Stimulated activated CD4-positive, alpha-beta T cell treated with anti-CD3 and anti-CD28 coated beads, TNF-alpha, amount 100 ng/mL, for 48 hours (primary cell): ENCODE measurements at regions not wholly inside any gene's neighbourhood (a gene's known extent, or its start where the extent isn't known, plus 50 kb on each side); places are given as distances from the start of the nearest gene placed in this dataset.
A peak's percentile ranks its signal among the peaks of the same experiment; 100 is the strongest.
"Not testable (repeated sequence)": the region's sequence is repeated elsewhere in the genome, so short reads cannot be mapped to it uniquely, and the experiment has no call there.

Experiments
- DNase-seq, 3 donors: peaks; one replicate each; pipeline ENCODE4 v3.0.0-alpha.2; 2020; ENCODE audit warnings: low read depth in 3 of 3

DNA sequence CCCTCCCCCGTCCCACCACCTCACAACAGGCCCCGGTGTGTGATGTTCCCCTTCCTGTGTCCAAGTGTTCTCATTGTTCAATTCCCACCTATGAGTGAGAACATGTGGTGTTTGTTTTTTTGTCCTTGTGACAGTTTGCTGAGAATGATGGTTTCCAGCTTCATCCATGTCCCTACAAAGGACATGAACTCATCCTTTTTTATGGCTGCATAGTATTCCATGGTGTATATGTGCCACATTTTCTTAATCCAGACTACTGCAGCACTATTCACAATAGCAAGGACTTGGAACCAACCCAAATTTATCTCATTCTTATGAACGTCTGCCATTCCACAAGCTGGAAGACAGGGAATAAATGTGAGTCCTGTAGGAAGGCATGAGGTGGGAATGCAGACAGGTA is 79.6 kb upstream of the SLC6A11 start:
- DNase-seq, result not testable (repeated sequence)

DNA sequence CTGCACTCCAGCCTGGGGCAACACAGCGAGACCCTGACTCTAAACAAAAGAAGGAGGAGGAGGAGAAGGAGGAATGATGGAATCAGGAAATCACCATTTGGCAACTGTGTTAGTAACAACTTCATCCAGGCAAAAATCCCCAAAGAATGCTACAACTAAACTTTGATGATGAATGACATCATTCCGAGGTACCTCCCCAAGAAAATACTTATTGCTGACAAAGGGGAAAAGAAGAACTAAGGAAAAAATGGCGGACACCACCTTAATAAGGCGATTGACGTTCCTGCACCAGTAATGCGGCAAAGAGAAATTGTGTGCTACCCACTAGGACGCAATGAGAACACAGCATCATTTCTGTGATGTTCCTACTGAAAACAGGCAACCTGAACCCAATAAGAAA is 78.2 kb upstream of the SLC6A11 start:
- DNase-seq, result no peak

DNA sequence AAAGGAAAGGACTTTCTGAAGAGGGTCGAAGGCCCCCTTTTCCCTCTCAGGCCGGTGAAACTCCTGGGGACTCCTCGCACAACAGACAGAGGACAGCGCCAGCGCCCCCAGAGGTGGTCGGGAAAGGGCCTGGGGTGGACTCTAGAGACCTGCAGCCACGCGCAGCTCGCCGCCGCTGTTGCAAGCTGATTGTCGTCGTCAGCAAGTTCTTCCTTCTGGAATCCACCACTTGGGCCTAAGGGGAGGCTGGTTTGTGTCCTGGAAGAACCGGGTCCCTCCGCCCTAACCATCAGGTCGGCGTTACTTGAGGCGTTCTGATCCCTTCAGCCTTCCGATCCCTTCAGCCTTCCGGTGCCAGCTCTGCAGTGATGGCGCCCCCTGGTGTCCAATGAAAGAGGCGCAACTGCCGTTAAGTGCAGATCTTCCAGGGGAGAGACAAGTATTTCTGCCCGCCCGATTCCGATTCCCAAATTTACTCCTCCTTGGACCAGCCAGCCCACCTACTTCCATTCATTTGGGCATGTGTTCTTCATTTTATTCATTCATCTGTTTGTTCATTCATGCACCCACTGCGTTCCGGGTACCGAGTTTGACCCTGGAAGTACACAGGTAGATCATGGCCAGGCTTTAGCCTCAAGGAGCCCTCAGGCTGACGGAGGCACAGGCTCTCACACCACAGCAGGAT is 77.2 kb upstream of the SLC6A11 start:
- DNase-seq, result peak; percentile 53 to 66 (median 65)

DNA sequence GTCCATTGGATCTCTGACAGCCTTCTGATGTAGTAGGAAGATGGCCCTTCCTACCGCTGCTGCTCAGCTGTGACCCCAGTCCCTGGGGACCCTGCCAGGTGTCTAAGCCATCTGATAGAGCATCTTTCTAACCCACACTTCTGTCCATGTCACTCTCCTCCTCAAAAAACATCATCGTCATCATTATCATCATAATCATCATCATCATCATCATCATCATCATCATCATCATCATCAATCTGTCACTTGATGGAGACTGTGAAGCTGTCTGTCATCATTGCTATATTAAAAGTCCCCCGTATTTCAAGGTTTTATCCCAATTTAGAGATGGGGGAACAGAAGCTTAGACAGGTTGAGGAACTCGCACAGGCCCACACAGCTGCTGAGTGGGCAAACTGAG is 75.1 kb upstream of the SLC6A11 start:
- no peak for DNase-seq

DNA sequence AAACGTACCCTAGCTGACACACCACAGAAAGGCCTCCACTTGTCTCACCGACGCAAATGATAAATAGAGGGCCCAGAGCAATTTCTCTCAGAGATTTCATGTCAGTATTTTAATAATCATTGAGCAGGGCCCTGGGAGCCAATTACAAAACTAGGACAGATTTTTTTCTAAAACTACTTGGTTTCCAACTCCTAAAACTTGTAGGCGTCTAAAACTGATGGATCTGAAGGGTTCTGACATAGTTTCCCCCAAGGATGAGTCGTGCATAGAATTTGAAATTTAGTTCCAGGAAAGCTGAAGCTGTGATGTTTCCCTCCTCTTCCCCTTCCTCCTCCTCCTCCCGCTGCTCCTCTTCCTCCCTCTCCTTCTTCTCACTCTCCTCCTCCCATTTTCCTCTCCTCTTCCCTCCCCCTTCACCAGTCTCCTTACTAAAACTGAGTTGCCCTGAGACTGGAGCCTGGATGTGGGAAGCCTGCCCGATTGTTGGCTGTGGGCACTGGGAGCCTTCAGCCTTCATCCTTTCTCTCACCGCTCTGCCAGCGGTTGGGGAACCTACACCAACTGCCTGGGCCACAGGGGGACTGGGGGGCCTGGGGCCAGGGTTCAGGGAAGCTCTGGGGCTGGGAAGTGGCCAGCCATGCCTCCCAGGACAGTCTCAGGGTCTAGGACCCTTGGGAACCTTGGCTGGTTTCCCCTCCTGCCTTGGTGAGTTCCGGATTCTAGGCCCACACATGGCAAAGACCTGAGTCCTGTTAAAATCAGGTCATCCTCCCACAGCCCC is 73.9 kb upstream of the SLC6A11 start:
- no peak for DNase-seq

DNA sequence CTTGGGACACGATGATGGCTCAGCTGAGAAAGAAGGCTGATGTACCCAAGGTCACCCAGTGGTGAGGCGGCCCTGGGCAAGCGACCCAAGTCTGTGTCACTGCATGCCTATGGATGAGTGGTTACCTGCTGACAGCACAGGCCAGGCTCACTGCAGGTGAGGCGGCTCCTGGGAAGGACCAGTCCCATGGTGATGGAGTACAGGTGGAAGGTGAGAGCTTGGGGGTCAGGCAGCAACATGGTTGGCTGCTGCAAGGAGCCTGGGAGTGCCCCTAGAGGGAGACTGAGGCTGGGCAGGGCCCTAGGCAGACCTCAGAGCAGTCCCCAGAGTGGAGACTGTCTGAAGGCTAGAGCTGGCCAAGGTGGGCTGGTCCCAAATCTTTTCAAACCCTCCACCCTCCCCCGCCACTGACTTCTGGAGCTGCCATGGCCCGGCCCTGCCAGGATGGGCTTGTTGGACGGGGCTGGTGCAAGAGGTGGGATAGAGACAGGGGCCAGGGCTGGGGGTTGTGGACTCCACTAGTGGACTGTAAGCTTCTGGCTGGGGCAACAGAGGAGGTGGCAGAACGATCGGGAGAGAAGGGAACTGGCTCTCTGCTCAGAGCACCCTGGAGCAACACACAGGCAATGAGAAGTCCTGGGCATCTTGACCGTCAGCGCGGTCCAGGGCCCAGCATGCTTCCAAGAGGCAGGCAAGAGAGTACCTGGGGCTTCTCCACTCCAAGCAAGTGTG is 72.5 kb upstream of the SLC6A11 start:
- no peak for DNase-seq

DNA sequence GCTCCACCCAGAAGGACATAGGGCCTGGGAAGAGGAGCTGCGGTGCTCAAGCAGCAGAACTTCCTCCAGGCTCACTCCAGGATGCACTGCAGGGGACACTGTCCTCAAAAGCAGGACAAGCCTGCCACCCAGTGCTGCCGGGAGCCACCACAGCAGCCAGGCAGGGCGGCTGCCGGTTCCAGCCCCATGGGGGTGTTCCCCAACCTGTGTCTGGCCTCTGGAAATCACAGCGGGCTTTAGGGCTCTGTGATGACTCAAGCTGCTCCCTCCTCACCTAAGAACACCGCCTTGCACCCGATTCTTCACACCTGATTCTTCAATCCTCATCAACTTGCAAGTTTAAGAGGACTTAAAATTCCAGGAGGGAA is 71.9 kb upstream of the SLC6A11 start:
- peak in 2 of 3 donors; percentile 16 to 19 for DNase-seq

DNA sequence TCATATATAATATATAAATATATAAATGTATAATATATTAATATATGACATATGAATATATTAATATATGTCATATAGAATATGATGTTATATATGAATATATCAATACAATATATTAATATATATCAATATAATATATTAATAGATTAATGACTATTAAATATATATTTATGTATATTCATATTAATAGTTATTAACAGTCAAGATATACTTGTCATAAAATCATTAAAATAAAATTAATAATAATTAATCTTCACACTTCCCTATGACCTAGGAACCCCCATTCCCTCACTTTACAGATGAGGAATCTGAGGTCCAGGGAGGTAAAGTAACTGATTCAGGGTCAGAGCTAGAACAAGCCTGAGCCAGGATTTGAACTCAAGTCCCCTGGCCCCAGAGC is 70.6 kb upstream of the SLC6A11 start:
- no peak for DNase-seq

DNA sequence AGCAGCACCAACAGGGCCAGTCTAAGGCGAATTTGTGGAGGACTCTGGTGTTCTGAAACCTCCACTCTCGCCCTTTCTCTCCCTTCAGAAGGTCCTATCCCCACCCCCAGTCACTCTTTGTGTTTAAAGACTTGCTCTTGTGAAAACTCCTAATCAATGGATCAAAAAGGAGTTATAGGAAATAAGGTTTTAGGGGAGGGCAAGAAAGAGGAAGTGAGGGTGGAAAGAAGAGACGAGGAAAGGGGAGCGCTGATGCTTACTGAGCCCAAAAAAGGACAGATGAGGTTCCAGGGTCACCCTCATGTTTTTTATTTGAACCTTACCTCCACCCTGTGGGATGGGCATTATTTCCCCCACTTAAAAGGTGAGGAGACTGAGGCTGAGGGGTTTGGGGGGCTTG is 70.0 kb upstream of the SLC6A11 start:
- DNase-seq, result no peak

DNA sequence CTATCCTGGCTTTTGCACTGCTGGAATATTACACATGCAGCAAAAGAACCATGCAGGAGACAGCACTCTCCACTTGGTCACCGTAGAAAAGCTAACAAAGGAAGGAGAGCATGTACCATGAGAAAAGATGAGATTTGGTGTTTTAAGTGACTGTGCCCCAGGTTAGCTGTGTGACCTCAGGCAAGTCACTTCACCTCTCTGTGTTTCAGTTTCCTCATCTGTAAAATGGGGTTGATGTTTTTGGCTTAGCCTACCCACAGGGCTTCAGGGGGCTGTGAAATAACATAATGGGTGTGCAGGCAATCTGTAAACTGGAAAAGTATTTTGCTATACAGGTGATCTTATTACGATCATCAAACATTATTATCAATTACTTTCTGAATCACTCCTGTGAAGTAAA is 69.3 kb upstream of the SLC6A11 start:
- no peak for DNase-seq

DNA sequence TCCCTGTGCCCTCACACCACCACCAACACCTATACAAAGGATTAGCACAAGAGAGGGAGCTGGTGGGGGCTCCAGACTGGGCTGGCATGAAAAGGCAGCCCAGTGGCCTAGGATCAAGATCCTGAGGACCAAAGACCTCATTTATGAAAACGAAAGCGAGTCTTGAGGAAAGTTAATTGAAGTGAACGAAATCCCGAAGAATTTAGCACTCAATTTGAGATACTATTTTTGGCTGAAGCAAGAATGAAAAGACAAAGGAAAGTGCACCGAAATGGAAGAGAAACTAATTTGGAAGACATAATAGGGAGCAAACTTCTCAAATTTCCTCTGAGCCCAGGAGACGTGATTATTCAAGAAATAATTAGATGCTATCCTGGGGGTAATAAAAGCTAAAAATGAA is 68.7 kb upstream of the SLC6A11 start:
- DNase-seq, result no peak

DNA sequence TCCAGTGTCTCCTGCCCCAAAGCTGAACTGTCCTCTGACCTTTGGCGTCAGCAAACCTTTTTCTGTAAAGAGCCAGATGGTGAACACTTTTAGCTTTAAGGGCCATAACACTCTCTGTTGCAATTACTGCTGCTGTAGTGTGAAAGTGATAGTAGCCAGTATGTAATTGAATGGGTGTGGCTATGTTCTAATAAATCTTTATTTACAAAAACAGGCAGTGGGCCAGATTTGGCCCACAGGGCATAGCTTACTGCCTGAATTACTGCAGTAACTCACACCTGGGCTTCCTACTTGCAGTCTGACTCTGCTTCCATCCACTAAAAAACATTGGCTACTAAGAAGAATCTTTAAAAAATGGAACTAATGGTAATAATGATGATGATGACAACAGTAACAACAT is 68.0 kb upstream of the SLC6A11 start:
- DNase-seq, result no peak

DNA sequence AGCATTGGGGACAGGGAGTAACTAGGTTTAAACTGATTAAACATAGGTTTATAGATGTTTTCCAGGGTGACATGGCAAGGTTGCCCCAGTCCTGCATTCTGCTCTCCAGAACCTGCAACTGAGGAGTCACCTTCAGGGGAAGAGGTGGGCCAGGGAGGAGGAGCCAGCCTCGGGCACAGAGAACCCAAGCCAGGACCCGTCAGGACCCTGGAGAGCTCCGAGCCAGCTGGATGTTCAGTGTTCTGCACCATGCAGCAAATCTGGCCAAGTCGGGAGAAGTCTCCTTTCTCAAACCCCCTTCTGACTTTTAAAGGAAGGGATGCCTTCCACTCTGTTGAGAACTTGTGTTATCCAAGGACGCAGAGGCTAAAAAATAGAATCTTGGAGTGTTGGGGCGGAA is 62.1 kb upstream of the SLC6A11 start:
- peak in 1 of 3 donors; percentile 21 for DNase-seq

DNA sequence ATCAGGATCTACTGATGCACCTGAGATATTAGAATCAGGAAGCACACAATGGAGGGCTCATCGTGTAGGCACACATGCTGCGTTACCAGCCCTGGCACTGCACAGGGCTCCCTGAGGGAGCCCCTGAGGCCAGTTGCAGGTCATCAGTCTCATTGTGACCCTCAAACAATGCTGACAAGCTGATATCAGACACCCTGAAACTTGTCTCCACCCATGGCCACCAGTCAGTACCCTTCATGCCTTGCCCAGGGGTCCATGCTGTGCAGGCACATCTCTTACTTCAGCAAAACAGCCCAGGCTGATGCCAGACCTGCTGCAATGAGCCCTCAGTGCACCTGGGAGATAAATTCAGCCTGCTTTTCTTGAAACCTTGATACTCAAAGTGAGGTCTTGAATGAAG is 59.5 kb upstream of the SLC6A11 start:
- DNase-seq, result no peak

DNA sequence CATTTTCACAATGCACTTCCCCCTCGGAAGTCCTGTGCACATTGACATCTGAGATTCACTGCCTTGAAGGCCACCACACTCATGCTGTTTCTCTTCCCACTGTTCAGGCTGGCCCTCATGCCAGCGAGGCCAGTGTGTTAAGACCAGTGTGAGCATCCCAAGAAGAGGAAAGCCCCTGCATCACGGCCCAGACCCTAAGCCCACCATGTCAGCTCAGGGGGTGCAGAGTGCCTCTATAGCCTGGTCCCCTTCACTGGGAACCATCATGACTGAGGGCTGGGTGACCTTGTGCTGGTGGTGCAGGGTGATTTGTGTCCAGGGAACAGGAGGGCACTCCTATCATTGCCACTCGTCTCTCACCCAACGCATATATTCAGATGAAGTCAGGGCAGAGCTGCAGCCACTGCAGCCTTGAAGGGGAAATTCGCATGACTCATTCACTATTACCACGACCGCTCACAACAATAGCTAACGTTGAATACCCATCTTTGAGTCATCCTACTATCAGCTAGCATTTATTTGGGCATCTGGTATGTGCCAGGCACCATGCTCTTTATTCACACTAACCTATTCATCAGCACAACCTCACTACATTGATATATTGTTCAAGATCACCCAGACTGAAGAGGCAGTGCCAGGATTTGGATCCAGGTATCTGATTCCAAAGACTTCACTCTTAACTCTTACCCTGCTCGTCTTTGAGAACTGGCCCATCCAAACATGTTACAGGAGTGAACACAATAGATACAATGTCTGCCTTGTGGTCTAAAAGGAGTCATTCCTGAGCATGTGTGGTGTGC is 58.8 kb upstream of the SLC6A11 start:
- no peak for DNase-seq

DNA sequence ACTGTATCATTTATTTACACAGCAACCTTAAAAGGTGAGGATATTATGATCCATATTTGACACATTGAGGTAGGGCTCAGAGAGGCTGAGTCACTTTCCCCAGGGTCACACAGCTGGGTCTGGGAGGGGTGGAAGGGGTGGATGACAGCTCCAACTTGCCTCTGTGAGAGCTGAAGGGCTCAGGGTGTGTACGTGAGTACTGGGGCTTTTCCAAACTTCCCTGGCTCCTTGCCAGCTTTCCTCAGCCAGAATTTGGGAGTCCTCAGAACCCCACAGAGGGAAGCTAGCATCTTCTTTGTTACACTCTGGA is 58.3 kb upstream of the SLC6A11 start:
- DNase-seq, result peak in 1 of 3 donors; percentile 25

DNA sequence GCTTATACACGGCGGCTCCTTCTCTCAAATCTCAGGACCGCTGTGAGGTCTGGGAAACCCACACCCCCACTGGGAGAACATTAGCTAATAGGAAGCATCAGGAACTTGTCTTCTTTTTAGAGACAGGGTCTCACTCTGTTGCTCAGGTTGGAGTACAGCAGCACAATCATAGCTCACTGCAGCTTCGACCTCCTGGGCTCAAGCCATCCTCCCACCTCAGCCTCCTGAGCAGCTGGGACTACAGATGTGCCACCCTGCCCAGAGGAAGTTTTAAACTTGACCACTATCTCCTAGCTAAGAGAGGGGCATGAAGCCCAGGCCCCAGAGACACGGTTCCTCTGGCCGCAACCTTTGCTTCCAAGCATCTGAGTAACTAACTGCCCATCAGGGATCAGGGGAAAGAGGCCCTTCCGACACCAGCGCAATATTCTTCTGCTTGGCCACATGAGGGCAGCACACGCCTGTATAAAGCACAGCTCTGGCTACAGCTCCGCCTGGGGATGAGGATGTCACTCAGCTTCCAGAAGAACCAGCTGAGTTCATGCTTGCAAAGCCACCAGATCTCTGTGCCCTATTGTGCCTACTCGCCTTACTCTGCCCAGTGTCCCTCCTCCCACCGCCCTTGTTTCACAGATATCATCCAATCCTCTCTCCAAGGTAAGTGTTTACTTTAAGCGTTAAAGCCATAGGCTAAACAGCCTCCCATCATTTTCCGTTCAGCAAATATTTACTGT is 57.6 kb upstream of the SLC6A11 start:
- peak in 2 of 3 donors; percentile 13 to 36 for DNase-seq

DNA sequence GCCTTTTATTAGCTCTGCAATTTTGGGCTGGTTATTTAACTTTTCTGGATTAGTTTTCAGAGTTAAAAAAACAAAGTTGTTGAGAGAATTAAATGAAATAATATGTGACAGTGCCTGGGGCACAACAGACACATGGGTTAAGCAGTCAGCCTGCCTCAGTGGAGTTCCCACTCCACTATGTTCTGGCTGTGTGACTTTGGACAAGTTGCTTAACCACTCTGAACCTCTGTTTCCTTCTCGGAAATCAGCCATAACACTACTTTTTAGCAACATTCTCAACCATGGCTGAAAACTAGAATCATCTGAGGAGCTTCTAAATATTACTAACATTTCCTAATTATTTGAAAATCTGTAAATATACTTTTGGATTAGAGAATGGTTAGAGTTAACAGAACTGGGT is 56.5 kb upstream of the SLC6A11 start:
- no peak for DNase-seq

DNA sequence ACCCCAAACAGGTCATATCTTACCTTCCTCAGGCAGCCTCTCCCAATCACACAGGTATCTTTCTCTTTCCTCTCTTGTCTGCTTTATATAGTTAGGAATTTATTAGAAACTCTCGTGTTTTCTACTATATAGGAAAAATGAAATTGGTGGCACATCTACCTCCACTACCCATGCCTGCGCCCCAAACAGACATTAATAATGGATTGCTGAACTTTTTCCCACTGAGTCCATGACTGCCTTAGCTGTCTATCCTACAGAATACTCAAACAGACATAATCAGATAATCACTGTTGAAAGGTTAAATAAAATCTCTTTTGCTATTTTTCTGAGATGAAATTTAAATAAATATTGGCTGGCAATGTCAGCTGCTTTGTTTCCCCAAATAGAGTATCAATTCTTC is 55.8 kb upstream of the SLC6A11 start:
- no peak for DNase-seq

DNA sequence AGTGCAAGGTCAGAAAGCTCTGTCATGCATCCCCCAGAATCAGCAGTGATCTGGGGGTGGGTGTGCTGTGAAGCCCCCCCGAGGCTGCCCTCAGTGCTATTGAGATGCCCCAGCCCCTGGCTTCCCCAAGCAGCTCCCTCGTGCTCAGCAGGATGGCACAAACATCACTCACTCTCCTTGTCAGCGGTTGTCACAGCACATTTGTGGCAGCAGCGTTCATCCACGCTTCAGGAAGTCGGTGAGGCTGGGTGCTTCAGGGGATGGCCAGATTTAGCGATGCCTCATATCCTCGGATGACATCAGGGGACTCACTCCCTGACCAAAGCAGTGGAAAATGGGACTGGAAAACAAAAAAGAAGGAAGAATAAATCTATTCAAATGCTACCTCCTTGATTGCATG is 54.4 kb upstream of the SLC6A11 start:
- DNase-seq, result no peak

DNA sequence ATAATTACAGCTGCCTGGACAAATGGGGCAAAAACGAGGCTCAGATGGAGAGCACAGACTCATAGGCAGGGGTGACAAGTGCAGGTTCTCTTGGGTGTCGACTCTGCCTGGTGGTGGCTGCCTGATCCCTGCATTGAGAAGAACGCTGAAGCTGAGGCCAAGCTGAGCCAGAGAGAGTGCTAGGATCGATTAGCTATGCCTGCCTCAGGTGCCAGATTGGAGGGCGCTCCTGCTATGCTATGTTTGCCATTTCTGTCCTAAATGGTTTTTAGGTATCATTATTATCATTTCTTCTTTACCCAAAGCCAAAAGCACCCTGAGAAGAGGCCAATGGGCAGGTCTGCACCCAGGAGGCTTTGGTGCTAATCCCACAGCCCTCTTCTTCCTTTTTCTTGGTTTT is 53.9 kb upstream of the SLC6A11 start:
- no peak for DNase-seq
